Lung (tissue), 11 donors: ENCODE measurements at regions not wholly inside any gene's neighbourhood (a gene's known extent, or its start where the extent isn't known, plus 50 kb on each side); places are given as distances from the start of the nearest gene placed in this dataset.

ENCODE experiments used
- ATAC-seq: fragments of 200-7000 bp; cut with Tn5 transposase; one replicate; pipeline ENCODE4 v1.9.1; 2020; ENCODE audit warnings: moderate number of reproducible peaks; ENCODE audit not compliant: insufficient read depth, low FRiP score
- DNase-seq, 3 donors: peaks; one replicate each; pipeline ENCODE4 v3.0.0-alpha.2; 2013 to 2017
- H3K27ac ChIP-seq, 2 donors: one replicate each; pipeline ENCODE4 v1.5.1; 2013; ENCODE audit warnings: mild to moderate bottlenecking in 2 of 2, moderate library complexity in 2 of 2, control low read depth in 1 of 2, inconsistent platforms in 1 of 2, low read depth in 1 of 2, low read length in 1 of 2
- H3K27me3 ChIP-seq, 3 donors: one replicate each; pipeline ENCODE4 v1.5.1; 2013; ENCODE audit warnings: low read length in 2 of 3; ENCODE audit not compliant: control insufficient read depth in 3 of 3, insufficient read depth in 3 of 3
- H3K36me3 ChIP-seq, 4 donors: one replicate each; pipeline ENCODE4 v1.5.1; 2013; ENCODE audit warnings: low read length in 4 of 4, mild to moderate bottlenecking in 1 of 4, moderate library complexity in 1 of 4; ENCODE audit not compliant: control insufficient read depth in 4 of 4, insufficient read depth in 4 of 4
- H3K4me1 ChIP-seq, 5 donors: one replicate each; pipeline ENCODE4 v1.5.1; 2013; ENCODE audit warnings: low read length in 5 of 5, mild to moderate bottlenecking in 2 of 5, moderate library complexity in 1 of 5; ENCODE audit not compliant: control insufficient read depth in 5 of 5, insufficient read depth in 5 of 5
- H3K4me3 ChIP-seq: one replicate; pipeline ENCODE4 v1.5.1; 2013; ENCODE audit warnings: mild to moderate bottlenecking, control low read depth, moderate library complexity
- H3K9ac ChIP-seq, 2 donors: one replicate each; pipeline ENCODE4 v1.5.1; 2013; ENCODE audit warnings: low read length in 2 of 2, control low read depth in 1 of 2; ENCODE audit not compliant: insufficient read depth in 1 of 2
- H3K9me3 ChIP-seq, 4 donors: one replicate each; pipeline ENCODE4 v1.5.1; 2013; ENCODE audit warnings: low read length in 3 of 4, mild to moderate bottlenecking in 1 of 4, moderate library complexity in 1 of 4; ENCODE audit not compliant: control insufficient read depth in 4 of 4, insufficient read depth in 3 of 4
- CTCF ChIP-seq: IDR thresholded peaks from 2 replicates; pipeline ENCODE4 v1.5.1; 2012; ENCODE audit warnings: mild to moderate bottlenecking; ENCODE audit errors: control extremely low read depth, extremely low read depth
- WGBS, 2 donors: extraction: QIAGEN DNeasy Blood & Tissue Kit; methylation state at CpG; one replicate each; pipeline ENCODE4 v1.1.7; 2013; 5-methylcytosine and 5-hydroxymethylcytosine counted together
- donor health status: control.
- donor health status: control.
- donor health status: Bipolar disorder and iron deficiency.
- donor health status: healthy.
- donor health status: DM: yes; HTN: yes; CAD: no.

- H3K9ac ChIP-seq, result no peak overlapping the region
- 79 to 89% methylated on average over 3 of the region's 3 CpGs for WGBS, 2 donors
- H3K4me1 ChIP-seq, result no peaks in the 10 kb centered on the region
- H3K27ac ChIP-seq, result no peak overlapping the region
- no peaks in the 10 kb centered on the region for H3K36me3 ChIP-seq
- no peaks in the 10 kb centered on the region for H3K9me3 ChIP-seq
- no peak for TF ChIP-seq CTCF
- no peak overlapping the region for H3K4me3 ChIP-seq
- no peaks in the 10 kb centered on the region for H3K27me3 ChIP-seq
- ATAC-seq (no peak), DNase-seq (no peak)
These were observed 225.1 kb upstream of the ZP4 start for GRCh38 chr1:238115852-238116251.

GRCh38 chr1:238112952-238113621 lies 222.4 kb upstream of the ZP4 start:
- Histone ChIP-seq H3K27me3 (no peaks in the 10 kb centered on the region), H3K9ac (no peak overlapping the region), H3K36me3 (no peaks in the 10 kb centered on the region), H3K9me3 (no peaks in the 10 kb centered on the region), H3K4me3 (no peak overlapping the region), H3K4me1 (no peaks in the 10 kb centered on the region), H3K27ac (no peak overlapping the region)
- TF ChIP-seq CTCF, result no peak
- ATAC-seq (no peak), DNase-seq (no peak)
- 73 to 80% methylated on average over 5 of the region's 5 CpGs for WGBS, 2 donors

DNA sequence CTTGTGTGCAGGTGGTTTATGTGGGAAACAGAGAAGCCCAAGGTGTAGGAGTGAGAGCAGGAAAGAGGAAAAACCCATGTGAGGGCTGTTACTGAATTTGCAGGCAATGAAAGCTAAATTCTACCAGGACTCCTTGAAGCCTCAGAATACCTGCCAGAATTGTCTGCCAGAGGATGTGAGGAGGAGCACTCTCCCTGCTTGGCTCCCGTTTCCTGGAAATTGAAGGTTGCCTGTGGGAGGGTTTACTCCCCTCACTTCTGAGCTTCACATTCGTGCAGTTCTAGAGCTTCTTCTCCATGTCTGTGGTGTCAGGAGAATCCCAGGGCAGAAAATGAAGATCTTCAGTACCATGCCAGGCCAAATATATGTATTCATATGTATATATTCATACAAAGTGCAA lies 220.8 kb upstream of the ZP4 start:
- H3K9me3 ChIP-seq, result no peaks in the 10 kb centered on the region
- no peaks in the 10 kb centered on the region for H3K27me3 ChIP-seq
- TF ChIP-seq CTCF, result no peak
- DNase-seq (no peak), ATAC-seq (no peak)
- H3K4me1 ChIP-seq, result peaks cover 0 to 2% (median 0%) of the 10 kb centered on the region in 5 donors
- no peak overlapping the region for H3K9ac ChIP-seq
- H3K27ac ChIP-seq, result no peak overlapping the region
- WGBS, 2 donors, result 65 to 76% methylated on average over 2 of the region's 2 CpGs
- no peak overlapping the region for H3K4me3 ChIP-seq
- H3K36me3 ChIP-seq, result no peaks in the 10 kb centered on the region

- Histone ChIP-seq H3K27me3 (no peaks in the 10 kb centered on the region), H3K4me3 (no peak overlapping the region), H3K4me1 (peaks cover 0 to 2% (median 0%) of the 10 kb centered on the region in 5 donors), H3K36me3 (no peaks in the 10 kb centered on the region), H3K9ac (no peak overlapping the region), H3K9me3 (no peaks in the 10 kb centered on the region), H3K27ac (no peak overlapping the region)
- ATAC-seq, result no peak
- 53 to 56% methylated on average over 1 of the region's 1 CpG for WGBS, 2 donors
- no peak for DNase-seq
- no peak for TF ChIP-seq CTCF
These were observed 220.4 kb upstream of the ZP4 start for GRCh38 chr1:238111081-238111480.
